Adrenal gland (tissue), 5 donors: ENCODE measurements at regions not wholly inside any gene's neighbourhood (a gene's known extent, or its start where the extent isn't known, plus 50 kb on each side); places are given as distances from the start of the nearest gene placed in this dataset.

Source experiments
- POLR2A ChIP-seq, 2 donors: fragments of 450-650 bp; IDR thresholded peaks; one replicate each; pipeline ENCODE4 v1.6.1; 2017; ENCODE audit warnings: antibody characterized with exemption in 2 of 2, mild to moderate bottlenecking in 2 of 2, moderate library complexity in 1 of 2
- TF ChIP-seq, protein P1 (sequence below), 6 experiments: fragments of 450-650 bp in 4 of 6; fragments of 200-600 bp in 2 of 6; sonication (generic) in 1 of 6; IDR thresholded peaks; 1 replicate in 5 of 6; 2 replicates in 1 of 6; pipeline versions ENCODE4 v1.5.1 to v1.8.0; 2016 to 2021; ENCODE audit warnings: antibody characterized with exemption in 6 of 6, mild to moderate bottlenecking in 2 of 6, moderate library complexity in 1 of 6
- donor health status: DM: no; HTN: no; CAD: no.

DNA sequence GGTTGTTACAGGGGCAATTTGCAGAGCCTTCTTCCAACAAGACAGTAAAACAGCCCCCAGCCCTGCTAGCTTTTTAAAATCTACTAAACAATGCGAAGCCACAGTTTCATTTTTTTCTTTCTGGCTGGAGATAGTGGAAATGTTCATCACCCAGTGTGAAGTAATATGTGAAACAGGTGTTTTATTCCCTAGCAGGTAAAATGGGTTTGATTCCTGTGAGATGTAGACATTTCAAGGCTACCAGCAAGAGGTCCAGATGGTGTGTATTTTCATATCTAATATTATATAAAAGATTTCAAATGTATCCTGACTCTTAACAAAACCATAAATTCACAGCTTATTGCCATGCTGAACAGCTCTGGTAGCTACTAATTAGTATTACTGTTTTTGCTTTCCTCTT lies 160.3 kb downstream of the SATB1 start:
- TF ChIP-seq POLR2A (IDR thresholded peaks at IDR 0.05) = no peak
- TF ChIP-seq, protein P1, sequence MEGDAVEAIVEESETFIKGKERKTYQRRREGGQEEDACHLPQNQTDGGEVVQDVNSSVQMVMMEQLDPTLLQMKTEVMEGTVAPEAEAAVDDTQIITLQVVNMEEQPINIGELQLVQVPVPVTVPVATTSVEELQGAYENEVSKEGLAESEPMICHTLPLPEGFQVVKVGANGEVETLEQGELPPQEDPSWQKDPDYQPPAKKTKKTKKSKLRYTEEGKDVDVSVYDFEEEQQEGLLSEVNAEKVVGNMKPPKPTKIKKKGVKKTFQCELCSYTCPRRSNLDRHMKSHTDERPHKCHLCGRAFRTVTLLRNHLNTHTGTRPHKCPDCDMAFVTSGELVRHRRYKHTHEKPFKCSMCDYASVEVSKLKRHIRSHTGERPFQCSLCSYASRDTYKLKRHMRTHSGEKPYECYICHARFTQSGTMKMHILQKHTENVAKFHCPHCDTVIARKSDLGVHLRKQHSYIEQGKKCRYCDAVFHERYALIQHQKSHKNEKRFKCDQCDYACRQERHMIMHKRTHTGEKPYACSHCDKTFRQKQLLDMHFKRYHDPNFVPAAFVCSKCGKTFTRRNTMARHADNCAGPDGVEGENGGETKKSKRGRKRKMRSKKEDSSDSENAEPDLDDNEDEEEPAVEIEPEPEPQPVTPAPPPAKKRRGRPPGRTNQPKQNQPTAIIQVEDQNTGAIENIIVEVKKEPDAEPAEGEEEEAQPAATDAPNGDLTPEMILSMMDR (IDR thresholded peaks at IDR 0.05) = no peak
